GM18520 (cell line): ENCODE measurements at regions not wholly inside any gene's neighbourhood (a gene's known extent, or its start where the extent isn't known, plus 50 kb on each side); places are given as distances from the start of the nearest gene placed in this dataset.
"Not testable (repeated sequence)": the region's sequence is repeated elsewhere in the genome, so short reads cannot be mapped to it uniquely, and the experiment has no call there.

Experiments used
- ATAC-seq: cut with Tn5 transposase; IDR thresholded peaks from one replicate; pipeline ENCODE4 v1.9.1; 2021; ENCODE audit not compliant: unreplicated experiment

GRCh38 chr6:40159865-40160264 is 225.6 kb upstream of the MOCS1 start:
- no peak for ATAC-seq

GRCh38 chr6:40152701-40153436 is 218.6 kb upstream of the MOCS1 start:
- no peak for ATAC-seq

- no peak for ATAC-seq
Measured at GRCh38 chr6:40152196-40152595, 217.9 kb upstream of the MOCS1 start.

- ATAC-seq: peak; percentile 85
Measured at GRCh38 chr6:40148882-40149573, 214.8 kb upstream of the MOCS1 start.

- ATAC-seq: no peak
Measured at GRCh38 chr6:40146902-40147301, 212.6 kb upstream of the MOCS1 start.

- no peak for ATAC-seq
Measured at GRCh38 chr6:40139447-40139846, 205.2 kb upstream of the MOCS1 start.

GRCh38 chr6:40138273-40138720 is 204.0 kb upstream of the MOCS1 start:
- ATAC-seq: no peak

- ATAC-seq: no peak
Measured at GRCh38 chr6:40135491-40136072, 201.3 kb upstream of the MOCS1 start.

GRCh38 chr6:40133981-40134380 is 199.7 kb upstream of the MOCS1 start:
- not testable (repeated sequence) for ATAC-seq

- no peak for ATAC-seq
Measured at GRCh38 chr6:40131675-40132074, 197.4 kb upstream of the MOCS1 start.

- no peak for ATAC-seq
Measured at GRCh38 chr6:40128127-40128526, 193.9 kb upstream of the MOCS1 start.

GRCh38 chr6:40125680-40126394 is 191.6 kb upstream of the MOCS1 start:
- ATAC-seq: no peak

GRCh38 chr6:40124924-40125323 is 190.7 kb upstream of the MOCS1 start:
- no peak for ATAC-seq

GRCh38 chr6:40116832-40117231 is 182.6 kb upstream of the MOCS1 start:
- no peak for ATAC-seq

GRCh38 chr6:40112350-40112749 is 178.1 kb upstream of the MOCS1 start:
- ATAC-seq: no peak

- ATAC-seq: no peak
Measured at GRCh38 chr6:40108736-40109135, 174.5 kb upstream of the MOCS1 start.

- ATAC-seq: no peak
Measured at GRCh38 chr6:40106840-40107239, 172.6 kb upstream of the MOCS1 start.

- ATAC-seq: no peak
Measured at GRCh38 chr6:40098774-40099173, 164.5 kb upstream of the MOCS1 start.

- no peak for ATAC-seq
Measured at GRCh38 chr6:40097590-40097989, 163.3 kb upstream of the MOCS1 start.

- ATAC-seq: no peak
Measured at GRCh38 chr6:40083141-40083920, 149.1 kb upstream of the MOCS1 start.
